Panc1 (cell line): ENCODE measurements at regions not wholly inside any gene's neighbourhood (a gene's known extent, or its start where the extent isn't known, plus 50 kb on each side); places are given as distances from the start of the nearest gene placed in this dataset.

Source experiments
- POLR2AphosphoS5 ChIP-seq: IDR thresholded peaks from 2 replicates; pipeline ENCODE4 v1.6.1; 2012; ENCODE audit warnings: mild to moderate bottlenecking, low read depth, low read length, moderate library complexity
- REST ChIP-seq, 2 experiments: IDR thresholded peaks; 2 replicates each; pipeline ENCODE4 v1.6.1; 2011 to 2012; ENCODE audit warnings: low read depth in 2 of 2, control low read depth in 1 of 2, low read length in 1 of 2, mild to moderate bottlenecking in 1 of 2, moderate library complexity in 1 of 2; ENCODE audit not compliant: insufficient read depth in 1 of 2
- SIN3A ChIP-seq: IDR thresholded peaks from 2 replicates; pipeline ENCODE4 v1.6.1; 2012; ENCODE audit warnings: low read depth, mild to moderate bottlenecking, low read length, moderate library complexity, borderline replicate concordance; ENCODE audit not compliant: insufficient read depth
- TF ChIP-seq, protein P1 (sequence below): fragments of 450-650 bp; IDR thresholded peaks from 2 replicates; pipeline ENCODE4 v1.5.1; 2017; ENCODE audit warnings: mild to moderate bottlenecking

- TF ChIP-seq REST (IDR thresholded peaks at IDR 0.05; ENCODE audit: insufficient read depth in 1 of 2, low read depth in 2 of 2, low read length in 1 of 2): no peak
- TF ChIP-seq, protein P1, sequence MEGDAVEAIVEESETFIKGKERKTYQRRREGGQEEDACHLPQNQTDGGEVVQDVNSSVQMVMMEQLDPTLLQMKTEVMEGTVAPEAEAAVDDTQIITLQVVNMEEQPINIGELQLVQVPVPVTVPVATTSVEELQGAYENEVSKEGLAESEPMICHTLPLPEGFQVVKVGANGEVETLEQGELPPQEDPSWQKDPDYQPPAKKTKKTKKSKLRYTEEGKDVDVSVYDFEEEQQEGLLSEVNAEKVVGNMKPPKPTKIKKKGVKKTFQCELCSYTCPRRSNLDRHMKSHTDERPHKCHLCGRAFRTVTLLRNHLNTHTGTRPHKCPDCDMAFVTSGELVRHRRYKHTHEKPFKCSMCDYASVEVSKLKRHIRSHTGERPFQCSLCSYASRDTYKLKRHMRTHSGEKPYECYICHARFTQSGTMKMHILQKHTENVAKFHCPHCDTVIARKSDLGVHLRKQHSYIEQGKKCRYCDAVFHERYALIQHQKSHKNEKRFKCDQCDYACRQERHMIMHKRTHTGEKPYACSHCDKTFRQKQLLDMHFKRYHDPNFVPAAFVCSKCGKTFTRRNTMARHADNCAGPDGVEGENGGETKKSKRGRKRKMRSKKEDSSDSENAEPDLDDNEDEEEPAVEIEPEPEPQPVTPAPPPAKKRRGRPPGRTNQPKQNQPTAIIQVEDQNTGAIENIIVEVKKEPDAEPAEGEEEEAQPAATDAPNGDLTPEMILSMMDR: no peak
- no peak for TF ChIP-seq POLR2AphosphoS5
- TF ChIP-seq SIN3A: no peak
Measured at GRCh38 chr10:14403881-14404623, 73.3 kb upstream of the FRMD4A start.
